ENCODE measurements at regions not wholly inside any gene's neighbourhood (a gene's known extent, or its start where the extent isn't known, plus 50 kb on each side); places are given as distances from the start of the nearest gene placed in this dataset.

- Histone ChIP-seq H4K20me1 (ENCODE audit: control insufficient read depth, insufficient read depth, insufficient read length) (no peaks in the 10 kb centered on the region), H3T11ph (ENCODE audit: low read length) (no peak overlapping the region), H4K5ac (ENCODE audit: insufficient read length, low read depth, low read length) (no peak overlapping the region), H2BK20ac (ENCODE audit: low read depth, low read length, poor library complexity, severe bottlenecking) (no peak overlapping the region), H3K9me3 (ENCODE audit: control insufficient read depth, low read depth, low read length) (no peaks in the 10 kb centered on the region), H3K23me2 (ENCODE audit: insufficient read length, low read depth, low read length, poor library complexity, severe bottlenecking) (no peaks in the 10 kb centered on the region), H3K4me2 (ENCODE audit: insufficient read depth, insufficient read length, low read length) (no peak overlapping the region), H3K18ac (ENCODE audit: insufficient read length, low read depth, low read length) (no peak overlapping the region), H3K27me3 (ENCODE audit: insufficient read depth, low read length) (no peaks in the 10 kb centered on the region), H2BK15ac (ENCODE audit: low read depth, low read length) (no peak overlapping the region), H2BK5ac (ENCODE audit: insufficient read length, low read length) (no peak overlapping the region), H3K14ac (ENCODE audit: insufficient read depth, low read length) (no peak overlapping the region), H3K79me1 (ENCODE audit: insufficient read depth, low read depth, low read length, poor library complexity, severe bottlenecking) (no peaks in the 10 kb centered on the region), H3K79me2 (ENCODE audit: insufficient read depth, low read length) (no peaks in the 10 kb centered on the region), H3K56ac (ENCODE audit: insufficient read length, low read depth, low read length) (no peak overlapping the region), H2AK5ac (ENCODE audit: insufficient read length, low read length) (no peak overlapping the region), H3K4ac (ENCODE audit: low read depth, low read length) (no peak overlapping the region), H2BK12ac (ENCODE audit: insufficient read length, low read depth, low read length) (no peak overlapping the region), H3K27ac (ENCODE audit: insufficient read length, low read depth, low read length) (no peak overlapping the region), H3K9ac (ENCODE audit: extremely low read depth, insufficient read length, low read length) (no peak overlapping the region), H2BK120ac (ENCODE audit: low read depth, low read length, poor library complexity, severe bottlenecking) (no peak overlapping the region), H4K91ac (ENCODE audit: insufficient read length, low read depth, low read length) (no peak overlapping the region), H4K8ac (replicated peaks; ENCODE audit: insufficient read length, low read depth, low read length) (no peak overlapping the region), H3K4me1 (ENCODE audit: insufficient read depth, low read length) (no peaks in the 10 kb centered on the region), H2AFZ (ENCODE audit: low read length) (no peak overlapping the region), H3K23ac (ENCODE audit: insufficient read length, low read depth, low read length) (no peak overlapping the region)
- WGBS (ENCODE audit: extremely low coverage, insufficient read length, low lambda C conversion rate): no CpG with 5 or more reads among the region's 11 CpGs
- peaks cover 9% of the 10 kb centered on the region in 2 experiments for H3K4me1 Mint-ChIP-seq
- TF ChIP-seq, protein P1, sequence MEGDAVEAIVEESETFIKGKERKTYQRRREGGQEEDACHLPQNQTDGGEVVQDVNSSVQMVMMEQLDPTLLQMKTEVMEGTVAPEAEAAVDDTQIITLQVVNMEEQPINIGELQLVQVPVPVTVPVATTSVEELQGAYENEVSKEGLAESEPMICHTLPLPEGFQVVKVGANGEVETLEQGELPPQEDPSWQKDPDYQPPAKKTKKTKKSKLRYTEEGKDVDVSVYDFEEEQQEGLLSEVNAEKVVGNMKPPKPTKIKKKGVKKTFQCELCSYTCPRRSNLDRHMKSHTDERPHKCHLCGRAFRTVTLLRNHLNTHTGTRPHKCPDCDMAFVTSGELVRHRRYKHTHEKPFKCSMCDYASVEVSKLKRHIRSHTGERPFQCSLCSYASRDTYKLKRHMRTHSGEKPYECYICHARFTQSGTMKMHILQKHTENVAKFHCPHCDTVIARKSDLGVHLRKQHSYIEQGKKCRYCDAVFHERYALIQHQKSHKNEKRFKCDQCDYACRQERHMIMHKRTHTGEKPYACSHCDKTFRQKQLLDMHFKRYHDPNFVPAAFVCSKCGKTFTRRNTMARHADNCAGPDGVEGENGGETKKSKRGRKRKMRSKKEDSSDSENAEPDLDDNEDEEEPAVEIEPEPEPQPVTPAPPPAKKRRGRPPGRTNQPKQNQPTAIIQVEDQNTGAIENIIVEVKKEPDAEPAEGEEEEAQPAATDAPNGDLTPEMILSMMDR (conservative IDR thresholded peaks at IDR 0.05): no peak
- no peak overlapping the region for H3K27ac Mint-ChIP-seq
- no peak overlapping the region for H3K4me3 Mint-ChIP-seq
- no peak for DNase-seq
- peaks cover 0 to 2% of the 10 kb centered on the region in 2 experiments; a peak in 1 of 5 replicates for H3K9me3 Mint-ChIP-seq
- H3K36me3 Mint-ChIP-seq (ENCODE audit: insufficient read depth in 1 of 3, low read depth in 3 of 3): no peaks in the 10 kb centered on the region
- H3K27me3 Mint-ChIP-seq (ENCODE audit: low read depth): no peaks in the 10 kb centered on the region; the same call in 1 of the 2 replicates
Observed at GRCh38 chr20:17786221-17786718, 86.5 kb downstream of the BANF2 start.

Data from H9 (cell line).